ENCODE measurements at regions not wholly inside any gene's neighbourhood (a gene's known extent, or its start where the extent isn't known, plus 50 kb on each side); places are given as distances from the start of the nearest gene placed in this dataset.
"Not testable (repeated sequence)": the region's sequence is repeated elsewhere in the genome, so short reads cannot be mapped to it uniquely, and the experiment has no call there.

GRCh38 chr5:163339148-163339547, 98.2 kb upstream of the CCNG1 start:
- no peaks in the 10 kb centered on the region for H3K4me1 ChIP-seq (ENCODE audit: control insufficient read depth in 1 of 2, insufficient read depth in 1 of 2, low read depth in 1 of 2, low read length in 1 of 2)
- TF ChIP-seq CTCF (IDR thresholded peaks at IDR 0.05) = no peak
- no peaks in the 10 kb centered on the region for H3K9me3 ChIP-seq
- no peak overlapping the region for H3K4me3 ChIP-seq (ENCODE audit: low read depth in 1 of 2, low read length in 1 of 2)
- no peak overlapping the region for H3K27ac ChIP-seq
- H3K27me3 ChIP-seq = no peaks in the 10 kb centered on the region
- no peaks in the 10 kb centered on the region for H3K36me3 ChIP-seq

GRCh38 chr5:163340378-163340777, 97.0 kb upstream of the CCNG1 start:
- not testable (repeated sequence) for H3K9me3 ChIP-seq; H3K4me3 ChIP-seq (ENCODE audit: low read depth in 1 of 2, low read length in 1 of 2); H3K27ac ChIP-seq; H3K4me1 ChIP-seq (ENCODE audit: control insufficient read depth in 1 of 2, insufficient read depth in 1 of 2, low read depth in 1 of 2, low read length in 1 of 2); H3K36me3 ChIP-seq; H3K27me3 ChIP-seq

GRCh38 chr5:163342306-163342705, 95.1 kb upstream of the CCNG1 start:
- no peaks in the 10 kb centered on the region for H3K36me3 ChIP-seq
- TF ChIP-seq CTCF (IDR thresholded peaks at IDR 0.05) = no peak
- no peak overlapping the region for H3K27ac ChIP-seq
- no peak overlapping the region for H3K4me3 ChIP-seq (ENCODE audit: low read depth in 1 of 2, low read length in 1 of 2)
- no peaks in the 10 kb centered on the region for H3K4me1 ChIP-seq (ENCODE audit: control insufficient read depth in 1 of 2, insufficient read depth in 1 of 2, low read depth in 1 of 2, low read length in 1 of 2)
- H3K27me3 ChIP-seq = no peaks in the 10 kb centered on the region
- no peaks in the 10 kb centered on the region for H3K9me3 ChIP-seq

GRCh38 chr5:163345216-163345615, 92.2 kb upstream of the CCNG1 start:
- H3K4me3 ChIP-seq (ENCODE audit: low read depth in 1 of 2, low read length in 1 of 2) = no peak overlapping the region
- H3K27me3 ChIP-seq = peaks cover 4% of the 10 kb centered on the region
- no peaks in the 10 kb centered on the region for H3K9me3 ChIP-seq
- H3K4me1 ChIP-seq (ENCODE audit: control insufficient read depth in 1 of 2, insufficient read depth in 1 of 2, low read depth in 1 of 2, low read length in 1 of 2) = no peaks in the 10 kb centered on the region
- no peak for TF ChIP-seq CTCF (IDR thresholded peaks at IDR 0.05)
- H3K36me3 ChIP-seq = no peaks in the 10 kb centered on the region
- H3K27ac ChIP-seq = no peak overlapping the region

- Histone ChIP-seq H3K36me3 (no peaks in the 10 kb centered on the region), H3K9me3 (no peaks in the 10 kb centered on the region), H3K4me1 (ENCODE audit: control insufficient read depth in 1 of 2, insufficient read depth in 1 of 2, low read depth in 1 of 2, low read length in 1 of 2) (no peaks in the 10 kb centered on the region), H3K27ac (no peak overlapping the region), H3K4me3 (ENCODE audit: low read depth in 1 of 2, low read length in 1 of 2) (no peak overlapping the region), H3K27me3 (peaks cover 4% of the 10 kb centered on the region)
- TF ChIP-seq CTCF (IDR thresholded peaks at IDR 0.05) = peak; percentile 73
Measured at GRCh38 chr5:163347671-163348070, 89.7 kb upstream of the CCNG1 start.

GRCh38 chr5:163350083-163350482, 87.3 kb upstream of the CCNG1 start:
- H3K27me3 ChIP-seq = peaks cover 4% of the 10 kb centered on the region
- H3K9me3 ChIP-seq = no peaks in the 10 kb centered on the region
- no peak overlapping the region for H3K27ac ChIP-seq
- no peaks in the 10 kb centered on the region for H3K4me1 ChIP-seq (ENCODE audit: control insufficient read depth in 1 of 2, insufficient read depth in 1 of 2, low read depth in 1 of 2, low read length in 1 of 2)
- no peaks in the 10 kb centered on the region for H3K36me3 ChIP-seq
- no peak for TF ChIP-seq CTCF (IDR thresholded peaks at IDR 0.05)
- H3K4me3 ChIP-seq (ENCODE audit: low read depth in 1 of 2, low read length in 1 of 2) = no peak overlapping the region

Data from neutrophil (primary cell).